ENCODE measurements at regions not wholly inside any gene's neighbourhood (a gene's known extent, or its start where the extent isn't known, plus 50 kb on each side); places are given as distances from the start of the nearest gene placed in this dataset.

GRCh38 chr3:72203613-72204349 lies 418.8 kb upstream of the PROK2 start:
- H2BK120ac ChIP-seq (ENCODE audit: low read depth, low read length, poor library complexity, severe bottlenecking), result no peak overlapping the region
- H3K27me3 Mint-ChIP-seq (ENCODE audit: low read depth), result peaks cover 2% of the 10 kb centered on the region; the same call in 1 of the 2 replicates

More at GRCh38 chr3:72203613-72204349, 418.8 kb upstream of the PROK2 start:
- H2BK20ac ChIP-seq (ENCODE audit: low read depth, low read length, poor library complexity, severe bottlenecking), result no peak overlapping the region
- WGBS (ENCODE audit: extremely low coverage, insufficient read length, low lambda C conversion rate), result no CpG with 5 or more reads among the region's 8 CpGs
- no peak overlapping the region for H3K23ac ChIP-seq (ENCODE audit: insufficient read length, low read depth, low read length)
- H2BK12ac ChIP-seq (ENCODE audit: insufficient read length, low read depth, low read length), result no peak overlapping the region
- Mint-ChIP-seq H3K4me3 (no peak overlapping the region), H3K27ac (0 out of 7 replicates have a peak overlapping the region, but pooled peaks of 1 of the 3 experiments have one; percentile 27), H3K36me3 (ENCODE audit: insufficient read depth in 1 of 3, low read depth in 3 of 3) (peaks cover 0 to 9% (median 5%) of the 10 kb centered on the region in 3 experiments; a peak in 4 of 7 replicates), H3K4me1 (peaks cover 6 to 15% of the 10 kb centered on the region in 2 experiments), H3K9me3 (peaks cover 9 to 14% of the 10 kb centered on the region in 2 experiments)
- H2BK15ac ChIP-seq (ENCODE audit: low read depth, low read length), result no peak overlapping the region
- H3K79me1 ChIP-seq (ENCODE audit: insufficient read depth, low read depth, low read length, poor library complexity, severe bottlenecking), result no peaks in the 10 kb centered on the region
- H3K23me2 ChIP-seq (ENCODE audit: insufficient read length, low read depth, low read length, poor library complexity, severe bottlenecking), result no peaks in the 10 kb centered on the region
- no peak overlapping the region for H3T11ph ChIP-seq (ENCODE audit: low read length)
- H4K20me1 ChIP-seq (ENCODE audit: control insufficient read depth, insufficient read depth, insufficient read length), result no peaks in the 10 kb centered on the region
- H3K9ac ChIP-seq (ENCODE audit: extremely low read depth, insufficient read length, low read length), result no peak overlapping the region
- no peaks in the 10 kb centered on the region for H3K27me3 ChIP-seq (ENCODE audit: insufficient read depth, low read length)
- H3K27ac ChIP-seq (ENCODE audit: insufficient read length, low read depth, low read length), result no peak overlapping the region
- no peak overlapping the region for H2BK5ac ChIP-seq (ENCODE audit: insufficient read length, low read length)
- H2AK5ac ChIP-seq (ENCODE audit: insufficient read length, low read length), result no peak overlapping the region
- no peak overlapping the region; the same call in 1 of the 2 replicates for H3K14ac ChIP-seq (ENCODE audit: insufficient read depth, low read length)
- no peak overlapping the region for H4K91ac ChIP-seq (ENCODE audit: insufficient read length, low read depth, low read length)
- H3K4me1 ChIP-seq (ENCODE audit: insufficient read depth, low read length), result no peaks in the 10 kb centered on the region; the same call in 1 of the 2 replicates
- DNase-seq, result no peak
- no peak overlapping the region for H4K5ac ChIP-seq (ENCODE audit: insufficient read length, low read depth, low read length)
- no peak for TF ChIP-seq CTCF (conservative IDR thresholded peaks at IDR 0.05)
- no peak overlapping the region for H2AFZ ChIP-seq (ENCODE audit: low read length)
- H3K4me2 ChIP-seq (ENCODE audit: insufficient read depth, insufficient read length, low read length), result no peak overlapping the region
- no peaks in the 10 kb centered on the region for H3K9me3 ChIP-seq (ENCODE audit: control insufficient read depth, low read depth, low read length)
- H4K8ac ChIP-seq (replicated peaks; ENCODE audit: insufficient read length, low read depth, low read length), result no peak overlapping the region
- no peak overlapping the region for H3K56ac ChIP-seq (ENCODE audit: insufficient read length, low read depth, low read length)
- H3K4ac ChIP-seq (ENCODE audit: low read depth, low read length), result no peak overlapping the region
- no peak overlapping the region for H3K18ac ChIP-seq (ENCODE audit: insufficient read length, low read depth, low read length)
- no peaks in the 10 kb centered on the region for H3K79me2 ChIP-seq (ENCODE audit: insufficient read depth, low read length)

Data from H9 (cell line).